ENCODE measurements at regions not wholly inside any gene's neighbourhood (a gene's known extent, or its start where the extent isn't known, plus 50 kb on each side); places are given as distances from the start of the nearest gene placed in this dataset. TPM values are rescaled to one million over a fixed set of nuclear protein-coding genes. Genes with fewer than 3 reads are reported as not detected.

GRCh38 chr1:77624102-77624501 is 58.4 kb downstream of the ZZZ3 start:
- Histone ChIP-seq H3K27ac (no peak overlapping the region), H3K4me3 (no peak overlapping the region), H3K27me3 (no peaks in the 10 kb centered on the region), H3K9me3 (no peaks in the 10 kb centered on the region), H3K4me1 (peaks cover 0 to 6% (median 0%) of the 10 kb centered on the region in 4 donors), H3K36me3 (peaks cover 0 to 36% (median 0%) of the 10 kb centered on the region in 3 donors)
- no peak for DNase-seq (ENCODE audit: low spot score in 2 of 2)
- TF ChIP-seq EP300 (IDR thresholded peaks at IDR 0.05) (no peak), POLR2A (IDR thresholded peaks at IDR 0.05) (no peak)
- TF ChIP-seq, protein P1, sequence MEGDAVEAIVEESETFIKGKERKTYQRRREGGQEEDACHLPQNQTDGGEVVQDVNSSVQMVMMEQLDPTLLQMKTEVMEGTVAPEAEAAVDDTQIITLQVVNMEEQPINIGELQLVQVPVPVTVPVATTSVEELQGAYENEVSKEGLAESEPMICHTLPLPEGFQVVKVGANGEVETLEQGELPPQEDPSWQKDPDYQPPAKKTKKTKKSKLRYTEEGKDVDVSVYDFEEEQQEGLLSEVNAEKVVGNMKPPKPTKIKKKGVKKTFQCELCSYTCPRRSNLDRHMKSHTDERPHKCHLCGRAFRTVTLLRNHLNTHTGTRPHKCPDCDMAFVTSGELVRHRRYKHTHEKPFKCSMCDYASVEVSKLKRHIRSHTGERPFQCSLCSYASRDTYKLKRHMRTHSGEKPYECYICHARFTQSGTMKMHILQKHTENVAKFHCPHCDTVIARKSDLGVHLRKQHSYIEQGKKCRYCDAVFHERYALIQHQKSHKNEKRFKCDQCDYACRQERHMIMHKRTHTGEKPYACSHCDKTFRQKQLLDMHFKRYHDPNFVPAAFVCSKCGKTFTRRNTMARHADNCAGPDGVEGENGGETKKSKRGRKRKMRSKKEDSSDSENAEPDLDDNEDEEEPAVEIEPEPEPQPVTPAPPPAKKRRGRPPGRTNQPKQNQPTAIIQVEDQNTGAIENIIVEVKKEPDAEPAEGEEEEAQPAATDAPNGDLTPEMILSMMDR (IDR thresholded peaks at IDR 0.05), result no peak

DNA sequence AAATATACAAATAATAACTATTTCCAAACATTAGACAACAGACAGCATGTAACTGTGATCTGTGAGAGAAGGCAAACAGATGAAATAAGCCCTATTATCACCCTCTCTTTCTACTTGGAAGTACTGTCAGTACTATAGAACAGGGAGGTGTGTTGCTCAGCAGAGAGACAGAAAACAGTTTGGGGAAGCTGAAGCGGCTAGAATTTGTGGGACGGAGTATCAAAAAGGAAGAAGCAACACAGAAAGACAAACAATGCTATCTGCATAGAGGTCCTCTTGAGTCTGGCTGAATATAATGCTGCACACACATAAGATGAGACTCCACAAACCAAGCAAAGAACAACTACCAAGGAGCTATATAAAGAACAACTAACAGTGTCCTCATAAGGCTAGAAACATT is 59.4 kb downstream of the ZZZ3 start:
- 67 to 74% methylated on average over 2 of the region's 2 CpGs for WGBS, 2 donors
- Histone ChIP-seq H3K27me3 (no peaks in the 10 kb centered on the region), H3K4me1 (peaks cover 0 to 6% (median 0%) of the 10 kb centered on the region in 4 donors), H3K36me3 (peaks cover 0 to 36% (median 0%) of the 10 kb centered on the region in 3 donors), H3K9me3 (no peaks in the 10 kb centered on the region), H3K27ac (no peak overlapping the region), H3K4me3 (no peak overlapping the region)
- TF ChIP-seq EP300 (IDR thresholded peaks at IDR 0.05) (no peak), POLR2A (IDR thresholded peaks at IDR 0.05) (no peak)
- TF ChIP-seq, protein P1 (IDR thresholded peaks at IDR 0.05), result no peak
- no peak for DNase-seq (ENCODE audit: low spot score in 2 of 2)

DNA sequence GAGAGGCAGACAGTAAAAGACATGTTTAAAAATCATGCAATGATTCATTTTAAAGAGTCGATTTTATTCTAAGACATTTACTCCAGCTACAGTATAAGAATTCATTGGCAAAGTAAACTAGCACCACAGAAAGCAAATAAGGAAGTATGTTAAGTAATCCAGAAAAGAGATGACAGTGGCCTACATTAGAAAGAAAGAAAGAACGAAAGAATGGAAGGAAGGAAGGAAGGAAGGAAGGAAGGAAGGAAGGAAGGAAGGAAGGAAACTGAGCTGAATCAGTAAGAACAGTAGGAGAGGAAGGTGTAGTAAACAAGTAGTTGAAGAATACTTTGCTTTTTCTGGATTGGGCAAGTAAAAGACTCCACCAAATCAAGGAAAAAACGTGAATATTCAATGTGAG is 62.2 kb downstream of the ZZZ3 start:
- H3K27me3 ChIP-seq, result no peaks in the 10 kb centered on the region
- no peak overlapping the region for H3K4me3 ChIP-seq
- 82 to 88% methylated on average over 3 of the region's 3 CpGs for WGBS, 2 donors
- no peaks in the 10 kb centered on the region for H3K9me3 ChIP-seq
- H3K36me3 ChIP-seq, result peaks cover 0 to 46% (median 0%) of the 10 kb centered on the region in 3 donors
- TF ChIP-seq, protein P1 (IDR thresholded peaks at IDR 0.05), result no peak
- TF ChIP-seq EP300 (IDR thresholded peaks at IDR 0.05) (no peak), POLR2A (IDR thresholded peaks at IDR 0.05) (no peak)
- no peak for DNase-seq (ENCODE audit: low spot score in 2 of 2)
- H3K27ac ChIP-seq, result no peak overlapping the region
- peaks cover 0 to 6% (median 0%) of the 10 kb centered on the region in 4 donors for H3K4me1 ChIP-seq

DNA sequence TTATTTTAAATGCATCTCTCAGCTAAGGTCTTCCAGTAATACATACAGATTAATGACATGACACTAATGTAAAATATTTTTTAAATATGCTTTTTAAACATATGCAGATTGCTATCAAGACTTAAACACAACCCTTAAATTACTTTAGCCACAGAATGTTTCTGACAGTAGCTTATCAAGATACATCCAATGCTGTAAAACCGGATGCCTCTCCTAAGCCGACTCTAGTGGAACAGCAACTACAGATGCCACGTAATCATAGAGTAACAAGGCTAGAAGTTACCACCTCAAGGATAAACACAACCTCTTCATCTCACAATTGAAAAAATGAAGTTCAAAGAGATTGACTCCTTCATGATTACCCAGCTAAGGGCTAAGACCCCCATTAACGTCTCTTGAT is 68.4 kb downstream of the ZZZ3 start:
- H3K36me3 ChIP-seq, result peaks cover 0 to 30% (median 0%) of the 10 kb centered on the region in 3 donors
- H3K9me3 ChIP-seq, result peaks cover 0 to 18% (median 9%) of the 10 kb centered on the region in 4 donors
- H3K27me3 ChIP-seq, result no peaks in the 10 kb centered on the region
- 96 to 97% methylated on average over 4 of the region's 4 CpGs for WGBS, 2 donors
- no peak overlapping the region for H3K4me3 ChIP-seq
- no peak for DNase-seq (ENCODE audit: low spot score in 2 of 2)
- no peak overlapping the region for H3K27ac ChIP-seq
- TF ChIP-seq POLR2A (IDR thresholded peaks at IDR 0.05), result no peak
- TF ChIP-seq, protein P1 (IDR thresholded peaks at IDR 0.05), result no peak
- TF ChIP-seq EP300 (IDR thresholded peaks at IDR 0.05), result no peak
- no peaks in the 10 kb centered on the region for H3K4me1 ChIP-seq

Small RNA genes in the stretch of these regions (small RNA-seq; reads per million reads assigned to genes)
- gene RNA5SP20, result not detected
